Mesodermal cell (in vitro differentiated cells): ENCODE measurements at regions not wholly inside any gene's neighbourhood (a gene's known extent, or its start where the extent isn't known, plus 50 kb on each side); places are given as distances from the start of the nearest gene placed in this dataset.

Experiments used
- H3K27ac ChIP-seq: 2 replicates; pipeline ENCODE4 v1.7.0; 2013; ENCODE audit warnings: mild to moderate bottlenecking, low read depth, low read length, moderate library complexity; ENCODE audit not compliant: severe bottlenecking
- H3K36me3 ChIP-seq: 2 replicates; pipeline ENCODE4 v1.7.1; 2013; ENCODE audit warnings: mild to moderate bottlenecking, low read length, moderate library complexity; ENCODE audit not compliant: control insufficient read depth, insufficient read depth
- H3K4me1 ChIP-seq: one replicate; pipeline ENCODE4 v1.7.1; 2013; ENCODE audit warnings: mild to moderate bottlenecking, low read length; ENCODE audit not compliant: insufficient read depth, control insufficient read depth, poor library complexity, severe bottlenecking
- H3K4me3 ChIP-seq: 2 replicates; pipeline ENCODE4 v1.7.0; 2013; ENCODE audit warnings: low read length, control low read depth, mild to moderate bottlenecking; ENCODE audit not compliant: insufficient read depth, poor library complexity, severe bottlenecking; ENCODE audit errors: extremely low read depth
- H3K9me3 ChIP-seq: 2 replicates; pipeline ENCODE4 v1.7.1; 2013; ENCODE audit warnings: mild to moderate bottlenecking, low read length, moderate library complexity; ENCODE audit not compliant: control insufficient read depth
- WGBS, 2 experiments: methylation state at CpG; one replicate each; pipeline ENCODE4 v1.1.5; 2013; ENCODE audit warnings: missing lambda C conversion rate in 2 of 2; ENCODE audit not compliant: insufficient coverage in 2 of 2; 5-methylcytosine and 5-hydroxymethylcytosine counted together

DNA sequence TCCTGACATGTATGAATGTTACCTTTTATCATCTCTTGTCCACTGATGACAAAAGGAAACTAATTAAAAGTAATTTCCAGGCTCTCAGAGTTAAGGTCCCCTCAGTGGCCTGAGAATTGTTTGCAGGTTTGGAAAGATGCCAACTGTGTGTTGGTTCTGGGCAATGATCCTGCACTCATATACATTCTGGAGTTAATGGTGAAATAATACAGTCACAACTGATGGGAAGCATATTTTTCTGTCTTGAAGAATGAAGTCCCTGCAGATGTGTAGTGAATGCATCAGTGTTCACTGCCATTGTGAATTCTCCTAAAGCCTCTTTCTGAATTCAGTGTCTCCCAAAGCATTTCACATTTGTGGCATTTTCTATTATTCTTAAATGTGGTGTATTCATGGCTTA is 238.1 kb upstream of the PPP1R2C start:
- Histone ChIP-seq H3K27ac (no peak overlapping the region), H3K9me3 (peaks cover 3% of the 10 kb centered on the region), H3K4me1 (peaks cover 2% of the 10 kb centered on the region), H3K36me3 (no peaks in the 10 kb centered on the region), H3K4me3 (no peak overlapping the region)

DNA sequence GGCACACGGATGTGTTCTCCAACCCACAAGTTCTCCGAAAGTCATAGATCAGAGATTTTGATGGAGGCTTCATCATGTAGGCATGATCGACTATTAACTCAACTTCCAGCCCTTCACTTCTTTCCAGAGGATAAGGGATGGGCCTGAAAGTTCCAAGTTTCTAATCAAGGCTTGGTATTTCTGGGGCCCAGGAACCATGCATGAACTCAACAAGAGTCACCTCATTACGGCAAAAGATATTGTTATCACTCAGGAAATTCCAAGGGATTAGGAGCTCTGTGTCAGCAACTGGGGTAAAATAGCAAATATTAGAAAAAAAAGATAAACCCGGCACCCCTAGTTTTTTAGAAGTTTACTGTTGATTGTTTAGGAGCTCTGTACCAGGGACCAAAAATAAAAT is 240.1 kb upstream of the PPP1R2C start:
- peaks cover 2% of the 10 kb centered on the region for H3K4me1 ChIP-seq
- no peaks in the 10 kb centered on the region for H3K36me3 ChIP-seq
- 83% methylated on average over 1 of the region's 5 CpGs; no CpG with 5 or more reads in 1 of the 2 experiments for WGBS, 2 experiments
- peaks cover 3% of the 10 kb centered on the region for H3K9me3 ChIP-seq
- H3K27ac ChIP-seq = peak overlapping the region; percentile 5
- H3K4me3 ChIP-seq = no peak overlapping the region

GRCh38 chrX:43019021-43019420 is 241.1 kb upstream of the PPP1R2C start:
- no peak overlapping the region for H3K4me3 ChIP-seq

DNA sequence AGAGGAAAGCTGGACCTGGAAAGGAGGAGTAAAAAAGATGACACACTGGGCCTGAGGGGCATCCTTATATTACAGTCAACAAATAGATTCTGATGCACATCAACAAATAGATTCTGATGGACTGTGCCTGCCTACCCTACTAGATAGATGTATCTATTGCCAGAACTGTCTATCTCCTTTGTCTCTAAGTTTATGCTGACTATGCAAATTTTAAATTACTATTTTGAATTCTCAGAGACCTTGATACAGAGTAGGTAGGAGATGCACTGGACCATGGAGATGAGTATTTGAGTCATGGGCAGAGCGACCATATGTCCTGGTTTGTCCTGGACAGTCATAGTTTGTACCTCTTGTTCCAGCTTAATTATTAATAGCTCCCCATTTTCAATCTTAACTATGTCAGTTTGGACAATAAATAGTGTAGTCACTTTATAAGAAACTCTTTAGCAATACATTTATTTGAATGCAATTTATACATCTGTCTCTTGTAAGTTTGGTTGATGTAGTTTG is 247.9 kb upstream of the PPP1R2C start:
- peaks cover 5% of the 10 kb centered on the region for H3K9me3 ChIP-seq
- no peaks in the 10 kb centered on the region for H3K4me1 ChIP-seq
- no peaks in the 10 kb centered on the region for H3K36me3 ChIP-seq
- WGBS, 2 experiments = no CpG with 5 or more reads among the region's 1 CpG
- no peak overlapping the region for H3K27ac ChIP-seq
- no peak overlapping the region for H3K4me3 ChIP-seq

More at GRCh38 chrX:43019021-43019420, 241.1 kb upstream of the PPP1R2C start:
- Histone ChIP-seq H3K27ac (no peak overlapping the region), H3K4me1 (peaks cover 2% of the 10 kb centered on the region), H3K9me3 (peaks cover 3% of the 10 kb centered on the region), H3K36me3 (no peaks in the 10 kb centered on the region)
- no CpG with 5 or more reads among the region's 3 CpGs for WGBS, 2 experiments

DNA sequence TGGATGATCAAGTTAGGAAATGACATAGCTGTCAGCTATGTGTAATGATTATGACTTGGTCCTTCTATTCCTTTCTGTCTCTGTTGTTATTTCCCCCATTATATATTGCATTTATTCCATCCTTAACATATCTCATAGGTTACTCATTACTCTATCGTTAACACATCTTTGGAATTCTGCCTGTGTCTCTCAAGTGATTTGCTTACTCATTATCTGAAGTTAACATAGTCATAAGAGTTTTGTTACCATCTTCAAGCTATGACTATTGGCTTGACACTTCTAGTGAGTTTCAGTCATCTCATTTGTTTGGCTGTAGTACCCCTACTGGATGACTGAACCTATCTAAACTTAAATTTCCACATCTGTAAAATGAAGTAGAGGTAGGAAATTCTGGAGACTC is 286.1 kb upstream of the PPP1R2C start:
- no peaks in the 10 kb centered on the region for H3K4me1 ChIP-seq
- no peaks in the 10 kb centered on the region for H3K36me3 ChIP-seq
- no CpG with 5 or more reads among the region's 1 CpG for WGBS, 2 experiments
- H3K4me3 ChIP-seq = no peak overlapping the region
- H3K9me3 ChIP-seq = no peaks in the 10 kb centered on the region
- no peak overlapping the region for H3K27ac ChIP-seq

DNA sequence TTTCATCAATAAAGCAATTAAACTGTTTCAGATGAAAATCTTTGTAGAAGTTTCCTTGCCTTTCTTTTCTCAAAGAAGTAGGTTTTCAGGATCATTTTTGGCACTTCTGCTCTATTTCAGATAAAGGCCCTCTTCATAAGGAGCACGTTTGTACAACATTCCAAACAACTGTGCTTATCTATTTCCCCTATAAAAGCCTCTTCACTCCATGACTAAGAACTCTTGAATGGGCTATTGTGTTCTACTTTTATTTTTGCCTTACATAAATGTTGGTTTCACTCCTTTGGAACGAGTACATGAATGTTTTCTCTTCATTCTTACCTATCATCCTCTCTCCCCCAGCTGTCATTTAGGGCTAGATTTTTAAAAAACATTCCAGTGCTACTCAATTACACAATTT is 288.0 kb upstream of the PPP1R2C start:
- Histone ChIP-seq H3K27ac (no peak overlapping the region), H3K4me3 (no peak overlapping the region), H3K36me3 (no peaks in the 10 kb centered on the region), H3K9me3 (no peaks in the 10 kb centered on the region), H3K4me1 (no peaks in the 10 kb centered on the region)
- WGBS, 2 experiments = 33% methylated on average over 1 of the region's 2 CpGs; no CpG with 5 or more reads in 1 of the 2 experiments

- Histone ChIP-seq H3K36me3 (no peaks in the 10 kb centered on the region), H3K4me3 (no peak overlapping the region), H3K9me3 (no peaks in the 10 kb centered on the region), H3K27ac (no peak overlapping the region), H3K4me1 (no peaks in the 10 kb centered on the region)
- no CpG with 5 or more reads among the region's 1 CpG for WGBS, 2 experiments
Observed at GRCh38 chrX:43068639-43069038, 290.7 kb upstream of the PPP1R2C start.

DNA sequence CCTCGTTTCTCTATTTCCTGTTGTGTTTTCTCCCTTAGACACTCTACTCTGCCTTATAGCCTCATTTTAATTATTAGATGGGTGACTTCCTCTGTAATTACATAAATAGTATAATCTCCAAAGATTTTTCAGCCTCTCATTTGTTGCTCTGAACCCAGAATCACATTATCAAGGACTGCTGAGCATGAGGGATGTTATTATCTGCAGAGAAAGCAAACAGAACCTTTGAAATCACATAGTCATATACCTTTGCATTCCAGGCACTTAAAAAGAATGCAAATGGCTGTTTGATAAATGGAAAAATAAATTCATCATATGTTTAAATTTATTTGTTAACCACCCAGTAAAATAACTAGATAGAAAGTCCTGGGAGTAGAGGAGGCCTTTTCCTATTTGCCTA is 305.1 kb upstream of the PPP1R2C start:
- H3K9me3 ChIP-seq = no peaks in the 10 kb centered on the region
- no peak overlapping the region for H3K27ac ChIP-seq
- WGBS, 2 experiments = no CpG with 5 or more reads among the region's 1 CpG
- H3K4me1 ChIP-seq = peaks cover 3% of the 10 kb centered on the region
- no peak overlapping the region for H3K4me3 ChIP-seq
- H3K36me3 ChIP-seq = no peaks in the 10 kb centered on the region

DNA sequence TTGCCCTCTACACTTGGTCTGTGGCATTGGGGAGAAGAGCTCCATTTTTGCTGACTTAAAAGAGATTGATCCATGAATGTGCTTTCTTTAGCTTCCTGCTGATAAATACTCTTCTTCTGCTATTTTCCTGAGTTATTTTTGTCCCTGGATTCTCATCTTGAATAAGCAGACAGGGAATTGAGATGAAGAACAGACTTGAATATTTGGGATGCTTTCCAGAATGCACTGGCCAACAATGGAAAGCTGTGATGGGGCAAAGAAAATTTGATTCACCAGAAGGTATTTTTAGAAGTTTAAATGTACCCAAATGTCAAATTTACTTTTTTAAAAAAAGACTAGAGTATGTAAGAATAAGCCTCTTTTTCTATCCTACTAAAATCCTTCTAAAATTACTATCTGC is 309.9 kb upstream of the PPP1R2C start:
- no peak overlapping the region for H3K4me3 ChIP-seq
- H3K4me1 ChIP-seq = peaks cover 3% of the 10 kb centered on the region
- H3K9me3 ChIP-seq = no peaks in the 10 kb centered on the region
- H3K36me3 ChIP-seq = no peaks in the 10 kb centered on the region
- no peak overlapping the region for H3K27ac ChIP-seq

- Histone ChIP-seq H3K36me3 (no peaks in the 10 kb centered on the region), H3K4me3 (no peak overlapping the region), H3K27ac (no peak overlapping the region), H3K9me3 (no peaks in the 10 kb centered on the region), H3K4me1 (no peaks in the 10 kb centered on the region)
- WGBS, 2 experiments = no CpG with 5 or more reads among the region's 2 CpGs
Observed at GRCh38 chrX:43096830-43097229, 318.9 kb upstream of the PPP1R2C start.

- no peaks in the 10 kb centered on the region for H3K9me3 ChIP-seq
- H3K27ac ChIP-seq = no peak overlapping the region
- WGBS, 2 experiments = no CpG with 5 or more reads among the region's 5 CpGs
- no peak overlapping the region for H3K4me3 ChIP-seq
- no peaks in the 10 kb centered on the region for H3K4me1 ChIP-seq
- no peaks in the 10 kb centered on the region for H3K36me3 ChIP-seq
Observed at GRCh38 chrX:43106009-43106408, 328.0 kb upstream of the PPP1R2C start.
